Heart right ventricle (tissue), 16 donors: ENCODE measurements at regions not wholly inside any gene's neighbourhood (a gene's known extent, or its start where the extent isn't known, plus 50 kb on each side); places are given as distances from the start of the nearest gene placed in this dataset.

Source experiments
- ATAC-seq, 8 donors: fragments of 200-7000 bp; cut with Tn5 transposase; one replicate each; pipeline ENCODE4 v1.9.1; 2020; ENCODE audit warnings: mild to moderate bottlenecking in 8 of 8, moderate library complexity in 8 of 8, moderate number of reproducible peaks in 1 of 8
- DNase-seq, 2 donors: peaks; one replicate each; pipeline ENCODE4 v3.0.0-alpha.2; 2020
- H3K27ac ChIP-seq, 10 donors: fragments of 200-600 bp; sonication (generic) in 2 of 10; one replicate each; pipeline versions ENCODE4 v1.5.0 to v1.8.0; 2020 to 2022; ENCODE audit warnings: mild to moderate bottlenecking in 3 of 10
- H3K27me3 ChIP-seq, 7 donors: fragments of 200-600 bp; one replicate each; pipeline ENCODE4 v1.8.0; 2021 to 2022; ENCODE audit warnings: mild to moderate bottlenecking in 2 of 7
- H3K36me3 ChIP-seq, 9 donors: fragments of 200-600 bp; sonication (generic) in 1 of 9; one replicate each; pipeline versions ENCODE4 v1.5.0 to v1.8.0; 2020 to 2022; ENCODE audit warnings: mild to moderate bottlenecking in 2 of 9
- H3K4me1 ChIP-seq, 9 donors: fragments of 200-600 bp; sonication (generic) in 1 of 9; one replicate each; pipeline versions ENCODE4 v1.5.0 to v1.8.0; 2020 to 2022; ENCODE audit warnings: mild to moderate bottlenecking in 4 of 9
- H3K4me3 ChIP-seq, 10 donors: fragments of 200-600 bp; sonication (generic) in 2 of 10; one replicate each; pipeline versions ENCODE4 v1.5.0 to v1.8.0; 2020 to 2022; ENCODE audit warnings: mild to moderate bottlenecking in 7 of 10, moderate library complexity in 2 of 10
- H3K9me3 ChIP-seq, 11 donors: fragments of 200-600 bp in 10 of 11; sonication (generic) in 2 of 11; one replicate each; pipeline versions ENCODE4 v1.5.0 to v1.8.0; 2013 to 2022; ENCODE audit warnings: mild to moderate bottlenecking in 2 of 11, control low read depth in 1 of 11, moderate library complexity in 1 of 11
- CTCF ChIP-seq, 9 donors: fragments of 200-600 bp; sonication (generic) in 2 of 9; IDR thresholded peaks; one replicate each; pipeline versions ENCODE4 v1.5.0 to v1.8.0; 2021 to 2022; ENCODE audit warnings: antibody characterized with exemption in 9 of 9, mild to moderate bottlenecking in 5 of 9, moderate library complexity in 1 of 9
- WGBS, 2 donors: extraction: QIAGEN DNeasy Blood & Tissue Kit; methylation state at CpG; one replicate each; pipeline ENCODE4 v1.1.7; 2013; ENCODE audit warnings: inconsistent platforms in 1 of 2; 5-methylcytosine and 5-hydroxymethylcytosine counted together
- intact Hi-C, 10 donors: fragments of 100-400 bp; cut with DNase I; formaldehyde crosslinking; loops; one replicate each; pipeline versions ENCODE4 v1.11.1 to v1.14.2; 2022
- donor health status: Arrhythmogenic right ventricular cardiomyopathy.
- donor health status: ischemic (EF 13 %, LVEDD 7.1; RV severe dilation, severe dysfunction).
- donor health status: healthy with polysubstance abuse.
- donor health status: DM: no; HTN: yes; CAD: no.
- donor health status: DM: no; HTN: no; CAD: no.
- donor health status: ischemic (EF 25% LVEDD 6.9; RV normal size, moderate dysfunction).
- donor health status: ischemic (EF 25% LVEDD 5.7; RV mildly dilated, moderate dysfunction).
- donor health status: healthy.
- donor health status: DM: yes; HTN: yes; CAD: no.
- donor health status: Ischemic cardiomyopathy.
- donor health status: ischemic (EF 35%, LVEDD 5.7; RV mildly dilated, moderate dysfunction).
- donor health status: nonischemic (EF 11% LVEDD 7.7; RV severe dilation, severe dysfunction).
- donor health status: DM: yes; HTN: yes; CAD: no.
- donor health status: PGD.
- donor health status: ischemic (EF 29% LVEDD 5.4; RV normal size, mild dysfunction).
- donor health status: nonischemic (EF 23%, LVEDD 6.1; RV moderate dilation, normal function).

GRCh38 chr12:91586015-91586414, 403.4 kb upstream of the DCN start:
- ATAC-seq, result no peak
- H3K4me3 ChIP-seq, result no peak overlapping the region
- intact Hi-C loops, result loop anchor here in 2 of 10 donors (10.0 kb wide), 2 partner anchors 569 to 989 kb away; no protein-coding TSS in a partner anchor
- 85 to 86% methylated on average over 5 of the region's 5 CpGs for WGBS, 2 donors
- H3K36me3 ChIP-seq, result no peaks in the 10 kb centered on the region
- peaks cover 0 to 12% (median 5%) of the 10 kb centered on the region in 9 donors for H3K4me1 ChIP-seq
- no peak for DNase-seq
- H3K27me3 ChIP-seq, result no peaks in the 10 kb centered on the region
- no peak for TF ChIP-seq CTCF (IDR thresholded peaks at IDR 0.05)
- H3K27ac ChIP-seq, result no peak overlapping the region
- H3K9me3 ChIP-seq, result no peaks in the 10 kb centered on the region

- intact Hi-C loops, result loop anchor here in 2 of 10 donors (10.0 kb wide), 2 partner anchors 572 to 992 kb away; no protein-coding TSS in a partner anchor
- H3K4me3 ChIP-seq, result no peak overlapping the region
- WGBS, 2 donors, result 97 to 98% methylated on average over 3 of the region's 3 CpGs
These were observed 400.2 kb upstream of the DCN start for GRCh38 chr12:91582811-91583210.

GRCh38 chr12:91579516-91580263, 397.1 kb upstream of the DCN start:
- intact Hi-C loops, result loop anchor here (2.0 to 10.0 kb wide), 10 partner anchors 195 to 995 kb away; partner anchors contain the start of gene BTG1 (in 6 of the 10)
- H3K9me3 ChIP-seq, result no peaks in the 10 kb centered on the region
- H3K27ac ChIP-seq, result peak overlapping the region in 1 of 10 donors; percentile 24
- no peak for DNase-seq
- peaks cover 0 to 17% (median 9%) of the 10 kb centered on the region in 9 donors for H3K4me1 ChIP-seq
- no peak overlapping the region for H3K4me3 ChIP-seq
- H3K36me3 ChIP-seq, result no peaks in the 10 kb centered on the region
- ATAC-seq, result no peak
- no peak for TF ChIP-seq CTCF (IDR thresholded peaks at IDR 0.05)
- no peaks in the 10 kb centered on the region for H3K27me3 ChIP-seq
- WGBS, 2 donors, result 61 to 63% methylated on average over 3 of the region's 3 CpGs

More at GRCh38 chr12:91582811-91583210, 400.2 kb upstream of the DCN start:
- no peak for ATAC-seq
- peaks cover 0 to 10% (median 8%) of the 10 kb centered on the region in 9 donors for H3K4me1 ChIP-seq
- no peak for DNase-seq
- no peaks in the 10 kb centered on the region for H3K27me3 ChIP-seq
- no peak for TF ChIP-seq CTCF (IDR thresholded peaks at IDR 0.05)
- no peaks in the 10 kb centered on the region for H3K36me3 ChIP-seq
- no peaks in the 10 kb centered on the region for H3K9me3 ChIP-seq
- H3K27ac ChIP-seq, result no peak overlapping the region

GRCh38 chr12:91577586-91578539, 395.2 kb upstream of the DCN start:
- intact Hi-C loops, result loop anchor here (2.0 to 10.0 kb wide), 8 partner anchors 193 to 994 kb away; partner anchors contain the start of gene BTG1 (in 6 of the 10)
- Histone ChIP-seq H3K27ac (peak overlapping the region in 2 of 10 donors; percentile 2 to 11), H3K4me1 (peaks cover 0 to 17% (median 9%) of the 10 kb centered on the region in 9 donors), H3K36me3 (no peaks in the 10 kb centered on the region), H3K9me3 (no peaks in the 10 kb centered on the region), H3K4me3 (peak overlapping the region in 7 of 10 donors; percentile 16 to 33 (median 26)), H3K27me3 (no peaks in the 10 kb centered on the region)
- TF ChIP-seq CTCF (IDR thresholded peaks at IDR 0.05), result peak; percentile 56 to 84 (median 74)
- DNase-seq (no peak), ATAC-seq (peak in 6 of 8 donors; percentile 39 to 70 (median 61))
- WGBS, 2 donors, result 26 to 27% methylated on average over 7 of the region's 7 CpGs
